Ovary (tissue), 3 donors: ENCODE measurements at regions not wholly inside any gene's neighbourhood (a gene's known extent, or its start where the extent isn't known, plus 50 kb on each side); places are given as distances from the start of the nearest gene placed in this dataset.

Experiments
- CTCF ChIP-seq, 3 donors: fragments of 450-650 bp in 2 of 3; fragments of 200-600 bp in 1 of 3; IDR thresholded peaks; one replicate each; pipeline versions ENCODE4 v1.5.1 to v1.8.0; 2016 to 2022; ENCODE audit warnings: antibody characterized with exemption in 3 of 3, mild to moderate bottlenecking in 1 of 3
- POLR2A ChIP-seq: fragments of 450-650 bp; IDR thresholded peaks from one replicate; pipeline ENCODE4 v1.6.1; 2017; ENCODE audit warnings: antibody characterized with exemption, mild to moderate bottlenecking, moderate library complexity
- donor health status: DM: no; HTN: no; CAD: no.

GRCh38 chr9:119094086-119094485, 275.1 kb downstream of the BRINP1 start:
- TF ChIP-seq POLR2A (no peak), CTCF (IDR thresholded peaks at IDR 0.05) (no peak)
